DOHH2 (cell line): ENCODE measurements at regions not wholly inside any gene's neighbourhood (a gene's known extent, or its start where the extent isn't known, plus 50 kb on each side); places are given as distances from the start of the nearest gene placed in this dataset.

Experiments used
- H3F3A ChIP-seq: fragments of 200-600 bp; sonication (generic), shearing (Covaris generic); 2 replicates; pipeline ENCODE4 v1.6.0; 2016; ENCODE audit warnings: antibody characterized with exemption, mild to moderate bottlenecking; ENCODE audit not compliant: control insufficient read depth, insufficient read depth
- H3K27ac ChIP-seq: fragments of 200-600 bp; sonication (generic); 2 replicates; pipeline ENCODE4 v1.5.1; 2014; ENCODE audit warnings: low read depth, mild to moderate bottlenecking, low read length, moderate library complexity
- H3K27me3 ChIP-seq: fragments of 200-600 bp; sonication (generic); 2 replicates; pipeline ENCODE4 v1.6.1; 2014; ENCODE audit warnings: mild to moderate bottlenecking, low read length, mixed read lengths; ENCODE audit not compliant: control insufficient read depth
- H3K36me3 ChIP-seq: fragments of 200-600 bp; sonication (generic); 2 replicates; pipeline ENCODE4 v1.6.1; 2014; ENCODE audit warnings: mild to moderate bottlenecking, low read length, moderate library complexity, mixed read lengths; ENCODE audit not compliant: control insufficient read depth
- H3K4me1 ChIP-seq: fragments of 200-600 bp; sonication (generic); 2 replicates; pipeline ENCODE4 v1.6.1; 2014; ENCODE audit warnings: mild to moderate bottlenecking, low read length, mixed read lengths; ENCODE audit not compliant: control insufficient read depth
- H3K4me2 ChIP-seq: fragments of 200-600 bp; sonication (generic); 2 replicates; pipeline ENCODE4 v1.6.0; 2014; ENCODE audit warnings: mild to moderate bottlenecking, low read length, moderate library complexity
- H3K4me3 ChIP-seq: fragments of 200-600 bp; sonication (generic); 2 replicates; pipeline ENCODE4 v1.5.1; 2014; ENCODE audit warnings: mild to moderate bottlenecking, low read length, mixed read lengths
- H3K79me2 ChIP-seq: fragments of 200-600 bp; sonication (generic); 2 replicates; pipeline ENCODE4 v1.6.1; 2014; ENCODE audit warnings: mild to moderate bottlenecking, low read length, mixed read lengths; ENCODE audit not compliant: control insufficient read depth
- H3K9me2 ChIP-seq: fragments of 200-600 bp; sonication (generic); replicated peaks from 2 replicates; pipeline ENCODE4 v1.6.1; 2014; ENCODE audit warnings: mild to moderate bottlenecking, low read length, mixed read lengths; ENCODE audit not compliant: control insufficient read depth
- H3K9me3 ChIP-seq: fragments of 200-600 bp; sonication (generic); 2 replicates; pipeline ENCODE4 v1.6.1; 2014; ENCODE audit warnings: antibody characterized with exemption, low read length, mixed read lengths; ENCODE audit not compliant: control insufficient read depth, insufficient read depth
- H4K20me1 ChIP-seq: fragments of 200-600 bp; sonication (generic); 2 replicates; pipeline ENCODE4 v1.6.0; 2014; ENCODE audit warnings: low read depth, mild to moderate bottlenecking, antibody characterized with exemption, low read length, moderate library complexity; ENCODE audit not compliant: control insufficient read depth, insufficient read depth
- CTCF ChIP-seq: fragments of 200-600 bp; sonication (generic); IDR thresholded peaks from one replicate; pipeline ENCODE4 v1.5.1; 2014; ENCODE audit warnings: antibody characterized with exemption, mild to moderate bottlenecking, low read depth, low read length; ENCODE audit not compliant: poor library complexity, severe bottlenecking
- EZH2phosphoT487 ChIP-seq: fragments of 200-600 bp; sonication (generic); IDR thresholded peaks from 2 replicates; pipeline ENCODE4 v1.6.1; 2017; ENCODE audit warnings: borderline replicate concordance, mild to moderate bottlenecking, antibody characterized with exemption, low read length, moderate library complexity, mixed read lengths

GRCh38 chr12:92288561-92288960 is 142.9 kb upstream of the BTG1 start:
- H3K4me3 ChIP-seq, result no peak overlapping the region
- no peaks in the 10 kb centered on the region for H3K9me3 ChIP-seq
- H3K4me2 ChIP-seq, result no peak overlapping the region
- H3K79me2 ChIP-seq, result no peaks in the 10 kb centered on the region
- H3K4me1 ChIP-seq, result no peaks in the 10 kb centered on the region
- TF ChIP-seq CTCF (no peak), EZH2phosphoT487 (no peak)
- H3F3A ChIP-seq, result no peaks in the 10 kb centered on the region
- H3K9me2 ChIP-seq, result no peaks in the 10 kb centered on the region
- H4K20me1 ChIP-seq, result no peaks in the 10 kb centered on the region
- H3K27ac ChIP-seq, result no peak overlapping the region
- H3K36me3 ChIP-seq, result no peaks in the 10 kb centered on the region
- H3K27me3 ChIP-seq, result no peaks in the 10 kb centered on the region

GRCh38 chr12:92278378-92278828 is 132.8 kb upstream of the BTG1 start:
- Histone ChIP-seq H3K4me3 (no peak overlapping the region), H3K27ac (no peak overlapping the region), H4K20me1 (no peaks in the 10 kb centered on the region), H3K4me2 (no peak overlapping the region), H3K9me2 (no peaks in the 10 kb centered on the region), H3K27me3 (no peaks in the 10 kb centered on the region), H3F3A (no peaks in the 10 kb centered on the region), H3K9me3 (no peaks in the 10 kb centered on the region), H3K79me2 (no peaks in the 10 kb centered on the region), H3K36me3 (no peaks in the 10 kb centered on the region), H3K4me1 (no peaks in the 10 kb centered on the region)
- TF ChIP-seq EZH2phosphoT487, result no peak
- no peak for TF ChIP-seq CTCF

- H4K20me1 ChIP-seq, result no peaks in the 10 kb centered on the region
- no peaks in the 10 kb centered on the region for H3K27me3 ChIP-seq
- no peaks in the 10 kb centered on the region for H3F3A ChIP-seq
- H3K4me1 ChIP-seq, result no peaks in the 10 kb centered on the region
- no peaks in the 10 kb centered on the region for H3K9me3 ChIP-seq
- H3K4me3 ChIP-seq, result no peak overlapping the region
- no peaks in the 10 kb centered on the region for H3K36me3 ChIP-seq
- TF ChIP-seq EZH2phosphoT487, result no peak
- no peak for TF ChIP-seq CTCF
- no peaks in the 10 kb centered on the region for H3K79me2 ChIP-seq
- H3K27ac ChIP-seq, result no peak overlapping the region
- no peak overlapping the region for H3K4me2 ChIP-seq
- H3K9me2 ChIP-seq, result no peaks in the 10 kb centered on the region
Measured at GRCh38 chr12:92277795-92278194, 132.1 kb upstream of the BTG1 start.

GRCh38 chr12:92276276-92276675 is 130.6 kb upstream of the BTG1 start:
- Histone ChIP-seq H3K4me2 (no peak overlapping the region), H4K20me1 (no peaks in the 10 kb centered on the region), H3K36me3 (no peaks in the 10 kb centered on the region), H3K4me1 (no peaks in the 10 kb centered on the region), H3K9me3 (no peaks in the 10 kb centered on the region), H3K27me3 (no peaks in the 10 kb centered on the region), H3K27ac (no peak overlapping the region), H3K4me3 (no peak overlapping the region), H3K9me2 (no peaks in the 10 kb centered on the region), H3F3A (no peaks in the 10 kb centered on the region), H3K79me2 (no peaks in the 10 kb centered on the region)
- TF ChIP-seq CTCF (no peak), EZH2phosphoT487 (no peak)
